OCI-LY3 (cell line): ENCODE measurements at regions not wholly inside any gene's neighbourhood (a gene's known extent, or its start where the extent isn't known, plus 50 kb on each side); places are given as distances from the start of the nearest gene placed in this dataset.

Experiments used
- H2AFZ ChIP-seq: fragments of 200-600, 300-600 bp; shearing (Covaris generic); 2 replicates; pipeline ENCODE4 v1.6.0; 2014; ENCODE audit warnings: antibody characterized with exemption, low read depth, low read length
- H3K27ac ChIP-seq: fragments of 200-600, 300-600 bp; sonication (generic); 2 replicates; pipeline ENCODE4 v1.5.1; 2014; ENCODE audit warnings: mild to moderate bottlenecking, low read length, moderate library complexity, mixed read lengths
- H3K27me3 ChIP-seq: fragments of 200-600, 300-600 bp; sonication (generic); 2 replicates; pipeline ENCODE4 v1.6.1; 2014; ENCODE audit warnings: low read depth, low read length, mixed read lengths
- H3K36me3 ChIP-seq: fragments of 200-600, 300-600 bp; sonication (generic); replicated peaks from 2 replicates; pipeline ENCODE3; 2014; ENCODE audit warnings: low read depth, low read length, mixed read lengths
- H3K4me1 ChIP-seq: fragments of 300-600, 200-600 bp; sonication (generic); 2 replicates; pipeline ENCODE4 v1.6.1; 2014; ENCODE audit warnings: low read length, mixed read lengths
- H3K4me2 ChIP-seq: fragments of 200-600, 300-600 bp; sonication (generic); 2 replicates; pipeline ENCODE4 v1.6.1; 2014; ENCODE audit warnings: low read length, mixed read lengths
- H3K4me3 ChIP-seq: fragments of 300-600, 200-600 bp; sonication (generic); 2 replicates; pipeline ENCODE4 v1.5.1; 2014; ENCODE audit warnings: antibody characterized with exemption, mild to moderate bottlenecking, low read length, moderate library complexity
- H3K79me2 ChIP-seq: fragments of 300-600, 200-600 bp; shearing (Covaris generic); 2 replicates; pipeline ENCODE4 v1.6.1; 2014; ENCODE audit warnings: mild to moderate bottlenecking, low read length, mixed read lengths
- H3K9ac ChIP-seq: fragments of 300-600, 200-600 bp; shearing (Covaris generic); 2 replicates; pipeline ENCODE4 v1.6.0; 2014; ENCODE audit warnings: mild to moderate bottlenecking, low read length, moderate library complexity
- H3K9me3 ChIP-seq: fragments of 200-600, 300-600 bp; shearing (Covaris generic); 2 replicates; pipeline ENCODE4 v1.6.1; 2014; ENCODE audit warnings: low read length, mixed read lengths; ENCODE audit not compliant: insufficient read depth
- H4K20me1 ChIP-seq: fragments of 200-600, 300-600 bp; sonication (generic); 2 replicates; pipeline ENCODE4 v1.6.1; 2016; ENCODE audit warnings: low read length, mixed read lengths; ENCODE audit not compliant: insufficient read depth
- EZH2phosphoT487 ChIP-seq: fragments of 200-600 bp; shearing (Covaris generic); IDR thresholded peaks from 2 replicates; pipeline ENCODE4 v1.6.1; 2018; ENCODE audit warnings: antibody characterized with exemption, mixed run types, low read depth
- TF ChIP-seq, protein P1 (sequence below): fragments of 200-600, 300-600 bp; sonication (generic); IDR thresholded peaks from 2 replicates; pipeline ENCODE4 v1.5.1; 2014; ENCODE audit warnings: antibody characterized with exemption, low read length, low read depth

DNA sequence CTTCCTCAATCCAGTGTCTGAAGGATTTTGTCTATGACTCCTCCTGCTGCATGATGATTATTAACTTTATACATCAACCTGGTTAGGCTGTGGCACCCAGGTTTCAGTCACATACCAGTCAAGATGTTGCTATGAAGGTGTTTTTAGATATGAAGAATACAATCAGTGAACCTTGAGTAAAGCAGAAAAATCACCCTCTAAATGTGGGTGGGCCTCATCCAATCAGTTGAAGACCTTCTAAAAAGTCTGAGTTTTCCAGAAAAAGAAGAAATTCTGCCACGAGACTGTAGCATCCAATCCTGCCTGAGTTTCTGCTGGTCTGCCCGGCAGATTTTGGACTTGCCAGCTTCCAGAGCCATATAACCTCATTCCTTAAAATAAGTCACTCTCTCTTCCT lies 126.1 kb upstream of the FRMD4A start:
- H3K9ac ChIP-seq, result no peak overlapping the region

GRCh38 chr10:14456218-14456869 lies 125.6 kb upstream of the FRMD4A start:
- Histone ChIP-seq H3K27me3 (peaks cover 9% of the 10 kb centered on the region), H3K4me2 (peak overlapping the region; percentile 72), H3K9ac (peak overlapping the region; percentile 4; the same call in 1 of the 2 replicates), H4K20me1 (no peaks in the 10 kb centered on the region), H3K4me3 (peak overlapping the region; percentile 29; the same call in 1 of the 2 replicates), H3K36me3 (peaks cover 3% of the 10 kb centered on the region), H3K4me1 (peaks cover 26% of the 10 kb centered on the region), H3K79me2 (no peaks in the 10 kb centered on the region), H3K9me3 (no peaks in the 10 kb centered on the region), H3K27ac (peak overlapping the region; percentile 65), H2AFZ (peak overlapping the region; percentile 33; the same call in 1 of the 2 replicates)
- TF ChIP-seq, protein P1, sequence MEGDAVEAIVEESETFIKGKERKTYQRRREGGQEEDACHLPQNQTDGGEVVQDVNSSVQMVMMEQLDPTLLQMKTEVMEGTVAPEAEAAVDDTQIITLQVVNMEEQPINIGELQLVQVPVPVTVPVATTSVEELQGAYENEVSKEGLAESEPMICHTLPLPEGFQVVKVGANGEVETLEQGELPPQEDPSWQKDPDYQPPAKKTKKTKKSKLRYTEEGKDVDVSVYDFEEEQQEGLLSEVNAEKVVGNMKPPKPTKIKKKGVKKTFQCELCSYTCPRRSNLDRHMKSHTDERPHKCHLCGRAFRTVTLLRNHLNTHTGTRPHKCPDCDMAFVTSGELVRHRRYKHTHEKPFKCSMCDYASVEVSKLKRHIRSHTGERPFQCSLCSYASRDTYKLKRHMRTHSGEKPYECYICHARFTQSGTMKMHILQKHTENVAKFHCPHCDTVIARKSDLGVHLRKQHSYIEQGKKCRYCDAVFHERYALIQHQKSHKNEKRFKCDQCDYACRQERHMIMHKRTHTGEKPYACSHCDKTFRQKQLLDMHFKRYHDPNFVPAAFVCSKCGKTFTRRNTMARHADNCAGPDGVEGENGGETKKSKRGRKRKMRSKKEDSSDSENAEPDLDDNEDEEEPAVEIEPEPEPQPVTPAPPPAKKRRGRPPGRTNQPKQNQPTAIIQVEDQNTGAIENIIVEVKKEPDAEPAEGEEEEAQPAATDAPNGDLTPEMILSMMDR, result no peak
- no peak for TF ChIP-seq EZH2phosphoT487

More for the DNA sequence above, 126.1 kb upstream of the FRMD4A start:
- Histone ChIP-seq H3K79me2 (no peaks in the 10 kb centered on the region), H3K4me1 (peaks cover 26% of the 10 kb centered on the region), H3K36me3 (peaks cover 3% of the 10 kb centered on the region), H4K20me1 (no peaks in the 10 kb centered on the region), H3K4me2 (peak overlapping the region; percentile 72), H3K27me3 (peaks cover 13% of the 10 kb centered on the region), H3K9me3 (no peaks in the 10 kb centered on the region), H2AFZ (peak overlapping the region; percentile 33; the same call in 1 of the 2 replicates), H3K27ac (peak overlapping the region; percentile 65), H3K4me3 (peak overlapping the region; percentile 29; the same call in 1 of the 2 replicates)
- no peak for TF ChIP-seq EZH2phosphoT487
- TF ChIP-seq, protein P1, result no peak

GRCh38 chr10:14454629-14455028 lies 123.9 kb upstream of the FRMD4A start:
- no peaks in the 10 kb centered on the region for H3K9me3 ChIP-seq
- H3K4me1 ChIP-seq, result peaks cover 26% of the 10 kb centered on the region
- H3K27ac ChIP-seq, result no peak overlapping the region
- H3K9ac ChIP-seq, result no peak overlapping the region
- H3K79me2 ChIP-seq, result no peaks in the 10 kb centered on the region
- H3K36me3 ChIP-seq, result peaks cover 3% of the 10 kb centered on the region
- no peak overlapping the region for H3K4me3 ChIP-seq
- no peaks in the 10 kb centered on the region for H3K27me3 ChIP-seq
- no peak overlapping the region for H2AFZ ChIP-seq
- H4K20me1 ChIP-seq, result no peaks in the 10 kb centered on the region
- no peak for TF ChIP-seq EZH2phosphoT487
- TF ChIP-seq, protein P1, result no peak
- no peak overlapping the region for H3K4me2 ChIP-seq

DNA sequence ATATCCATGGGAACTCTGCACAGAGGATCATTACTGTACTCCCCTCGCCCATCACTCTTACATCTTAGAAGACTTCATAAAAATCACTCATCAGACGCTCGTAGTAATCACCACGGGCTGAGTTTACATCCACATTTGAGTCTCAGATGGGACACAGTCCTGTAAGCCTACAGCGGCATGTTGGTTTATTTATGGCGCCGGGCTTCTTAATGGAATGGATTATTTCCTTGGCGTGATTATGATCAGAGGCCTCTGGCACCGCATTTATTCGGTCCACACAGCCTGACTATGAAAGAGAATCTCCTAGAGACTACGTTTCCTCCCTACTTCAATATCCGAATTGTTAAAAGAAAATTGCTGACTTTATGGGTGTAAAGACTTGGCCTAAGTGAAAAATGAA lies 123.5 kb upstream of the FRMD4A start:
- no peak overlapping the region for H3K4me3 ChIP-seq
- H2AFZ ChIP-seq, result no peak overlapping the region
- H3K27me3 ChIP-seq, result no peaks in the 10 kb centered on the region
- H3K36me3 ChIP-seq, result peaks cover 3% of the 10 kb centered on the region
- no peaks in the 10 kb centered on the region for H4K20me1 ChIP-seq
- no peaks in the 10 kb centered on the region for H3K9me3 ChIP-seq
- no peak overlapping the region for H3K27ac ChIP-seq
- no peak overlapping the region for H3K4me2 ChIP-seq
- no peak overlapping the region for H3K9ac ChIP-seq
- TF ChIP-seq EZH2phosphoT487, result no peak
- TF ChIP-seq, protein P1, result no peak
- no peaks in the 10 kb centered on the region for H3K79me2 ChIP-seq
- peaks cover 26% of the 10 kb centered on the region for H3K4me1 ChIP-seq
